ENCODE measurements at regions not wholly inside any gene's neighbourhood (a gene's known extent, or its start where the extent isn't known, plus 50 kb on each side); places are given as distances from the start of the nearest gene placed in this dataset.
"Not testable (repeated sequence)": the region's sequence is repeated elsewhere in the genome, so short reads cannot be mapped to it uniquely, and the experiment has no call there.

GRCh38 chr12:73726881-73727280 lies 810.8 kb upstream of the ATXN7L3B start:
- ATAC-seq, result no peak

DNA sequence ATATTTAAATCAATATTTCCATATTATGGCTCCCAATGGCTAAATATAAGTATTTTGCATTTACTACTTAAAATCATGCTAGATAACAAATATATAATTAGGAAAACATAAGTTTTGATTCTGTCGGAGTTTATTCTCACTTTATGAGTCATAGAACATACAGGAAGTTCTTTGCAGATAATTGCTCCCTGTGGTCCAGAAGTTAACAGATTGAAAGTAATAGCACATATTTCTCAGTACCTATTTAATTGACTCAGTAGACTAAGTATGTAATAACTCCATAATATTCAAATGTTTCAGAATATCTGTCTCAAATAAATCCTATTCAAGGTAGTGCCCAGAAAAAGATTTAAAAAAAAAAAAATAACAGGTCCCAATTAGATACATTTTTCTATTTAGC lies 806.0 kb upstream of the ATXN7L3B start:
- ATAC-seq, result no peak

GRCh38 chr12:73769337-73769736 lies 768.3 kb upstream of the ATXN7L3B start:
- no peak for ATAC-seq

DNA sequence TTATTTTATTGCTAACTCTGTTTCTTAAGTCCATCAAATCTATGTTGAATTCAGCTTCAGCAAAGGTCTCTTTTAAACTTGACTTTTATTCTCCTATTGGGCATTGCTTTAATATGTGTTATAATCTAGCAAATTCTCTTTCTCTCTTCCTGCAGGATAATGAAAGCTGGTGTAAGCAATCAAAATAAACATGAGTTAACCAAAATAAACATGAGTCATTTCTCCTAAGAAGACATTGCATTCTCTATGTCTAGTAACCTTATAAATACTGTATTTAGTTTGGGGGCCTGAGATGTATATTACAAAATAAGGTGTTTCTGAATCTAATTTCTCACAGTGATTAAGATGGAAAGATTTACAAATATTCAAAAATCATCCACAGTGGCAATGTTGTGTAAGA lies 739.1 kb upstream of the ATXN7L3B start:
- no peak for ATAC-seq

DNA sequence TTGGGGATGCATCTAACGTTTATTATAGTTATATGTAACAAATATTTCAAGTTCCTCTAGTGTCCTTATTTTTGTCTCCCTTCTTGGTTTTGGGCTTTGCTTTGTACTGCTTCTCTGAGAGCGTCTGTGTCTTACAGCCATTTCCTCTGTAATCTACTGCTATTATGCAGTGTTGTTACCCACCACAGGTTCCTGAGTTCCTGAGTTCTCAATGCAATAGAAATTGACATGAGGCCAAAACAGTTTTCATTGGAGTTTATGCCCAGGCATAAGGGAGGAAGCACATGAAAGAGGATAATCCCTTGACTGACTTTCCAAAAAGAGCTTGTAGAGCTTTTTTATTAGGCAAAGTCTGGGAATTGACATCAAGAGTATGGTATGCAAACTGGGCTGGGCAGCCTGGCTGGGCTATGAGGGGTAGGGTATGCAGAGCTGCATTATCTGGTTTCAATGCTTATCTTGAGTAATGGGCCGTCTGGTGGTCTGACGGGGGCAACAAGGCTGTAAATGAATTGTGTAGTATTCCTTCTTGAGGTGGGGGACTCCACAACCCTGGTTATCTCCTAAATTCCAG lies 722.5 kb upstream of the ATXN7L3B start:
- ATAC-seq, result no peak

DNA sequence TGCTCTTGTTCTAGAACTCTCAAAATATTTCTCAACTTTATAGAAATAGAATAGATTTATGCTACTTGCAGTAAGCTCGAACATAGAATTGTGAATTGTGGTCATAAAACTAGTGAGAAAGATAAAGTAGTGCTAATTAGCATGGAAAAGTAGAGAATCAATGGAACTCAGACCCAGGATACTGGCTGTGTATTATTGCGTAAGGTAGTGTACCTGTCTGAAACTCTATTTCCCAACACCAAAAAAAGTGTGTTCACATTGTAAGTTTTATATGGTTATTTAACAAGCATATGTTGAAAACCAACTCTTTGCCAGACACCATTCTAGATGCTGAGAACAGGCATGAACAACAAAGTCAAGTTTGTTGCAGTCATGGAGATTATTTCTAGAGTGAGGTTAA lies 720.5 kb upstream of the ATXN7L3B start:
- ATAC-seq, result no peak

DNA sequence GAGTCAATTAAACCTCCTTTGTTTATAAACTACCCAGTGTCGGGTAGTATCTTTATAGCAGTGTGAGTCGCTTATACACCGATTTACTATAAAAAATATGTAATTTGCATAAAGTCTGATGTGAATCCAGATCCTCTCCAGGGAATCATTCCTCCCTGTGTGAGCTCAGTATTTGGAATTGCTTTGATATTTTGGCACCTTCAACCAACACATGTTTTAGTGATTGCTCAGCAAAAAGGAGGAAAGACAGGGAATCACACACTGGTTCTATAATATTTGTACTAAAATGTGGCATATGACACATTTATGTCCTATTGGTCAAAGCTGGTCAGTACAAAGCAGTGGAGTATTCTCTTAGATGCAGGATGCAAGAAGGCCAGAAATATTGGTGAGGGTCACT lies 703.9 kb upstream of the ATXN7L3B start:
- no peak for ATAC-seq

DNA sequence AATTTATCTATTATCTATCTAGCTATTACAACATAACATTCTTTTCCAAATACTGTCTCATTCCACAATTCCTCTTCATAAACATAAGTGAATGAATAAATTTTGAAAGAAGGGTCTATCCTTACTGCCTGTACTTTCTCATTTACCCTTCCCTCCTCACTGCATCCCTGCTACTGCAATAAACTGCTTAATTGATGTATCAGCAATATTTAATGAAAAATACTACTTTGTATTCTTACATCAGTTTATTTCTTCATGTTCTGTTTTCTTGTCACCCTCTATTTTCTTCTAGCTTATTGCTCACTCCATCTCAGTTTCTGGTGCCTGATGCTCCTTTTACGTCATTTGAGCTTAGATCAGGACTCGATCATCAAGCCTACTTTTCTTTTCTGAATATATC lies 695.7 kb upstream of the ATXN7L3B start:
- no peak for ATAC-seq

- no peak for ATAC-seq
Measured at GRCh38 chr12:73863546-73863945, 674.1 kb upstream of the ATXN7L3B start.

DNA sequence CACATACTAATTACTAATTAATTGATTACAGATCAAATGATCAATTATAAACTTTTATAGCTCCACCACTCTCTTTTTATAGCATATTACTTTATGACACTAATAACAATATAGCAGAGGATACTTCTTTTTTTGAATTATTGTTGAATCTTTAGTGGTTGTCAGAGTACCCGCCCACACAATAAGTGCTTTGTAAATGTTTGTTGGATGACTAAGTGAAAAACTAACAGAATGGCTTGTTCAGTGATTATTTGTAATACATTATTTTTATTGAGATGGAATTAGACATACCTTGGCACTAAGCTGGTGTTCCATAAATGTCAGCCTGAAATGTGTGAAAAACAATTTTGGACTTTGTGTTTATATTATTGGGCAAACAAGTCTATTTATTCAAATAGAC lies 670.5 kb upstream of the ATXN7L3B start:
- no peak for ATAC-seq

- not testable (repeated sequence) for ATAC-seq
Measured at GRCh38 chr12:73877291-73877690, 660.3 kb upstream of the ATXN7L3B start.

DNA sequence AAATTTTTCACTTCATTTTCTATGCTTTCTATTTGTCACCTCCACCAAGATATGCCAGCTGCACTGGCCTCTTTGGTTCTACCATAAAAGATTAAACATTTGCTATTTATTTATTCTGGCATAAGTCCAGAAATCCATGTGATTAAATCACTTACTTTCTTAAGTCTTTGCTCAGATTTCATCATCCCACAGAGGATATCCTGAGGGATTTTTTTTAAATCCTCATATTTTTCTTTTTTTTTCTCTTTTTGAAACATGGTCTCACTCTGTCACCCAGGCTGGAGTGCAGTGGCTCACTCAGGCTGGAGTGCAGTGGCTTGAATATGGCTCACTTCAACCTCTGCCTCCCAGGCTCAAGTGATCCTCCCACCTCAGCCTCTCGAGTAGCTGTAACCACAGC lies 645.4 kb upstream of the ATXN7L3B start:
- no peak for ATAC-seq

DNA sequence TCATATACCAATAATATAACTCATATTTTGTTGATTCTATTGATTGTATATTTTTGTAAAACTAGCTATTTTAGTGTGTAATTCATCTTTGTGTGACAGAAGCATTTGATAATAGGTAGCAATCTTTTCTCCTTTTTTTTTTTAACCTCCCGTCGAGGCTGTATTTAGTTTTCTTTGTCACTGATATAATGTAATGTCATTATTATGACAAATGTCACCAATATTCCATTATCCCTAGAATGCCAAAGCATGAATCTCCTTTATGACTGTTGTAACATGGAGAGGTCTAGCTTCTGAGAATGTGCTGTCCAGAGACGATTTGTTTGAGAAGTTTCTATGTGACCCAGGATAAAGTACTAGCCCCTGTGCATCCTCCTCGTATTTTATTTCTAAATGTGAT lies 639.0 kb upstream of the ATXN7L3B start:
- no peak for ATAC-seq

DNA sequence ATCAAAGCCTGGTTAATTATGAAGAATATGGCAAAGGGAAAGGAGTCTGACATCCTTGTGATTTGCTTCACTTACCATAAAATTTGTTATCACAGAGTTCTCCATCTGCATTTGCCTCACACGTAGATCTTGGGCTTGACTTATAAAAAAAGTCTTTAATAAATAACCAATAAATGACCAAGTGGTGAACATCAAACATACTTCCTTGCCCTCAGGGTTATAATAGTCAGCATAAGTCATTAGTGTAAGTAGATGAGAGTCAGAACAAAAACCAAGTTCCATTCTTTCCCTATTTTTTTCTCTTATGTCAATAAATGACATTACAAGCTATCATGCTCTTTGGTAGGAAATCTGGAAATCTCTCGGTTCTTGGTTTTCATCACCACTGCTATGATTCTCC lies 635.4 kb upstream of the ATXN7L3B start:
- no peak for ATAC-seq

DNA sequence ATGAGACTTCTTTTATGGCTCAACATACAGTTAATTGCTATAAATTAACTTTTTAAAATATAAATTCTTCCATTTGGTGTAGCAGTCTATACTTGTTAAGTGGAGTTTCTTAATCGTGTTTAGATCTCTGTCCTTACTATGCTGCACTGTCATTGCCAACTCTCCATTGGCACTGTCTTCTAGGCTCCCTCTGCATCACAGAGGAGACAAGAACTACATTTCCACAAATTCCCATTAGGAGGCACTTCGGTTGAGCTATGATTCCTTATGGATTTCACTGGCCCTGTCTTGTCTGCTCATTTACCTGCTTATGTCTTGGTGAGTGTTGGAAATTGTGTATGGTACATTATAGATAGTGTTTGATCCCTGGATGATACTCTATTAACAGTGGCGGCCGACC lies 630.9 kb upstream of the ATXN7L3B start:
- no peak for ATAC-seq

DNA sequence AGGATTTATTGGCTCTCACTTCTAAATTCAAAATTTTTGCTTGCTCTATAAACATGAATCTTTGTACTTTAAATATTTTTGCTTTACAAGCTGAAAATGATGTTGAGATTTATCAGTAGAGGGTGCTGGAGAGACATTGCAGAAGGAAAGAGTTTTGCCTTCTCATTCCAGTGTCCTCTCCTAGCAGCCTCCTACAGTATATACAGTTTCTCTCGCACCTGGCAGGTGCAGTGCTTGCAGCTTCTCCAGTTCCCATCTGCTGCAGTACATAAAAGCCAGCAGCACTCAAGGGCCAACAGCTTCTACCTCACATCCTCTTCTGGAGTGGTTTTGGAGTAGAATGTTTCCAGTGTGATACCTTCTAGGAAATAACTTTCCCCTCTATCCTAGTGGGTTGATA lies 601.8 kb upstream of the ATXN7L3B start:
- no peak for ATAC-seq

- no peak for ATAC-seq
Measured at GRCh38 chr12:73947326-73948026, 590.2 kb upstream of the ATXN7L3B start.

- no peak for ATAC-seq
Measured at GRCh38 chr12:73950507-73950906, 587.1 kb upstream of the ATXN7L3B start.

DNA sequence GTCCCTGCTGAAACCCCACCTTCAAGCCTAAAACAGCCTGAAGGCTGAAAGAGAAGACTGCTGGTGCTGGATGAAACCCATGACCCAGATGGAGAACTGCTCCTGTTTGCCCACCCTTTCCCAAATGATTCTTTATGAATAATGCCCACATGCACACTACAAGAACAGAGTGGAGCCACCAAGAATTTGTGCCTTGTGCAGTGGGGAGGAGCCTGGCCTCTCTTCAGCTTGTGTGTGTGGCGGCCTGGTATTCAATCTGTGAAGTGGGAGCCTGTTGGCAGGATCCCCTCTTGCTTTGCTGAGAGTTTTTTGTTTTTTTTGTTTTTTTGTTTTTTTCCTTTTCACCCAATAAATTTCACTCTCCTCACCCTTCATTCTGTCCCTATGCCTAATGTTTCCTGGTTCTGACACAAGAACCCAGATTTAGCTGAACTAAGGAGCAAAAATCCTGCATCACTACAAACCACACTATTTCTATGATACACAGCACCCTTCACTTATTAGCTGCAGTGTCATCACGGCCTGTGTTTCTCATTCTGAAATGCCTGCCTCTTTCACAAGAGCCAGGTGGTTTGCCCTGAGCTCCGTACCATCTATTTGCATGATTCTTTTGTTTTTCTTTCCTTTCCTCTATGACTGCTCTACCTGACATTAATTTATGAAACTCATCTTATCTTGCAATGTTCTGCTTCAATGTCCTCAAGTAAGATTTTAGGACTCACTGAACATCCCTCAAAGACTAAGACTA lies 585.5 kb upstream of the ATXN7L3B start:
- ATAC-seq, result no peak

DNA sequence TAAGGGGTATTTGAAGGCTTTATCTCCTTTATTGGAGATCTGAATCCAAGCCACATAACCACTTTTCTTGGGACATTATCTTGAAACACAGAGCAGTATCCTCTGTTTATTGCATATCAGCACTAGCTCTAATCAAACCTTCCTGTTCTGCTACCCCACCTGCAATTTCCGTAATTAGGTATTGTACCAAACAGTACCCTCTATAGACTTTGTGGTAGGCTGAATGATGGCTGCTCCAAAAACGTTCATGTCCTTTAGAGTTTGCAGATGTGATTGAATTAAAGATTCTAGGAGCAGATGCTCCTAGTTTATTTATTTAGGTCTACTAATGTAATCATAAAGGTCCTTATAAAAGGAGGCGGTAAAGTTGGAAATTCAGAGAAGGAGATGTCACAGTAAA lies 573.0 kb upstream of the ATXN7L3B start:
- no peak for ATAC-seq

GRCh38 chr12:73973486-73973885 lies 564.1 kb upstream of the ATXN7L3B start:
- no peak for ATAC-seq

- ATAC-seq, result no peak
Measured at GRCh38 chr12:73984552-73984951, 553.1 kb upstream of the ATXN7L3B start.

DNA sequence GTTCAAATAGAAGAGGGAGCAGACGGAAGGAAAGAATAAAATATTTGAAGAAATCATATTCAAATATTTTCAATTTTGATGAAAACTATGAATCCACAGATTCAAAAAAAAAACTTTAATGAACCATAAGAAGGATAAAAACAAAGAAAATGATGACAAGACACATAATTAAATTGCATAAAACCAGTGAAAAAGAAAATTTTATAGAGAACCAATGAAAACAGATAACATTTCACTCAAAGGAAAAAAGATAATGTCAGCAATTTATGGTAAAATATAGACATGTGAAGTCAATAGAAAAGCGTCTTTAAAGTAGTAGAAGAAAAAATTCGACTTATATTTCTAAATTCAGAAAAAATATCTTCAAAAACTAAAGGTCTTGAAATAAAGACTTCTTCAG lies 546.5 kb upstream of the ATXN7L3B start:
- no peak for ATAC-seq

DNA sequence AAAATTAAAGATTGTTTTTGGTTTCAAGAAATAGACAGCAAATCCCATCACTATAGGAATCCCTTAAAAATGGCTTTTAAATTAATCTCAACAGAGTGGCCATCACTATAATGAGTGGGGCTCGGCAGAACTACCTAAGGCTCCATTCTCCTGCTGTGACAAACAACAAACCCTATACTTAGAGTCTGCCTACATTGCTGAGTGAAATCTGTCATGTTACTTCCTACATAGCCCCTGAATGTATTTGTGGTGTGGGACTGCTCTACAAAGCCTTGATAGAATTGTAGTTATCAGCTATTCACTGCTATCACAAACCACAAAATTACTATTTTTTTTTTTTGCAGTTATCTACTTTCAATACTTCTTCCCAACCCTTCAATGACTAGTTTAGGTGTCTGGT lies 538.7 kb upstream of the ATXN7L3B start:
- ATAC-seq, result no peak
